Testis (tissue), 2 donors: ENCODE measurements at regions not wholly inside any gene's neighbourhood (a gene's known extent, or its start where the extent isn't known, plus 50 kb on each side); places are given as distances from the start of the nearest gene placed in this dataset.

Source experiments
- CTCF ChIP-seq, 3 experiments: fragments of 450-650 bp in 2 of 3; fragments of 200-600 bp in 1 of 3; sonication (generic) in 1 of 3; IDR thresholded peaks; one replicate each; pipeline ENCODE4 v1.5.1; 2016 to 2019; ENCODE audit warnings: antibody characterized with exemption in 3 of 3, mild to moderate bottlenecking in 2 of 3, moderate library complexity in 1 of 3
- POLR2A ChIP-seq: fragments of 450-650 bp; IDR thresholded peaks from one replicate; pipeline ENCODE4 v1.6.1; 2017; ENCODE audit warnings: antibody characterized with exemption, mild to moderate bottlenecking, moderate library complexity

GRCh38 chr17:13323990-13324389 lies 277.7 kb downstream of the HS3ST3A1 start:
- no peak for TF ChIP-seq CTCF (IDR thresholded peaks at IDR 0.05)
- TF ChIP-seq POLR2A = no peak
